ENCODE measurements at regions not wholly inside any gene's neighbourhood (a gene's known extent, or its start where the extent isn't known, plus 50 kb on each side); places are given as distances from the start of the nearest gene placed in this dataset.

DNA sequence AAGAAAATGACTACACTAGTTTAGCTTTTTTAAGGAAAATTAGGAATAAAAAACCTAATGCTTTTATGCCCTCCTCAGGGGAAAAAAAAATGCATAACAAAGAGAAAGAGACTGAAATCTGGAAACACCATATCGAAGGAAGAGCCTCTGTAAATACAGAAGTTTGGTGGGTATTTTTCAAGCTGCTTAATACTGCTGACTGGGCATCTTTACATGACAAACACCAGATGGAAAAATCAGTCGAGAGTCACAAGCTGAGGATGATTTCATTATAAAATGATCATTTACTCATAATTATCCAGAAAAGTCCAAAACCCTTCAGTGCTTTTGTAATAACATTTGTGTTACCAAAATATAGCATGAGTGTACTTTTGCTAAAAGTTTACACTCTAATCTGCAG is 1600.7 kb upstream of the ACVR2A start:
- TF ChIP-seq, protein P1, sequence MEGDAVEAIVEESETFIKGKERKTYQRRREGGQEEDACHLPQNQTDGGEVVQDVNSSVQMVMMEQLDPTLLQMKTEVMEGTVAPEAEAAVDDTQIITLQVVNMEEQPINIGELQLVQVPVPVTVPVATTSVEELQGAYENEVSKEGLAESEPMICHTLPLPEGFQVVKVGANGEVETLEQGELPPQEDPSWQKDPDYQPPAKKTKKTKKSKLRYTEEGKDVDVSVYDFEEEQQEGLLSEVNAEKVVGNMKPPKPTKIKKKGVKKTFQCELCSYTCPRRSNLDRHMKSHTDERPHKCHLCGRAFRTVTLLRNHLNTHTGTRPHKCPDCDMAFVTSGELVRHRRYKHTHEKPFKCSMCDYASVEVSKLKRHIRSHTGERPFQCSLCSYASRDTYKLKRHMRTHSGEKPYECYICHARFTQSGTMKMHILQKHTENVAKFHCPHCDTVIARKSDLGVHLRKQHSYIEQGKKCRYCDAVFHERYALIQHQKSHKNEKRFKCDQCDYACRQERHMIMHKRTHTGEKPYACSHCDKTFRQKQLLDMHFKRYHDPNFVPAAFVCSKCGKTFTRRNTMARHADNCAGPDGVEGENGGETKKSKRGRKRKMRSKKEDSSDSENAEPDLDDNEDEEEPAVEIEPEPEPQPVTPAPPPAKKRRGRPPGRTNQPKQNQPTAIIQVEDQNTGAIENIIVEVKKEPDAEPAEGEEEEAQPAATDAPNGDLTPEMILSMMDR (conservative IDR thresholded peaks at IDR 0.05), result no peak
- TF ChIP-seq EZH2 (IDR thresholded peaks at IDR 0.05; ENCODE audit: low read depth), result no peak
